ENCODE measurements at regions not wholly inside any gene's neighbourhood (a gene's known extent, or its start where the extent isn't known, plus 50 kb on each side); places are given as distances from the start of the nearest gene placed in this dataset.
"Not testable (repeated sequence)": the region's sequence is repeated elsewhere in the genome, so short reads cannot be mapped to it uniquely, and the experiment has no call there.

GRCh38 chr9:17081351-17081750 is 53.5 kb upstream of the CNTLN start:
- no peak for TF ChIP-seq CTCF (IDR thresholded peaks at IDR 0.05)
- DNase-seq, result no peak
- Mint-ChIP-seq H3K36me3 (ENCODE audit: low read depth) (no peaks in the 10 kb centered on the region), H3K27me3 (no peaks in the 10 kb centered on the region), H3K9me3 (no peaks in the 10 kb centered on the region), H3K4me3 (no peak overlapping the region), H3K4me1 (ENCODE audit: low read depth) (no peaks in the 10 kb centered on the region), H3K27ac (no peak overlapping the region)
- no peak overlapping the region for H3K4me3 ChIP-seq (ENCODE audit: low read length)
- no peaks in the 10 kb centered on the region for H3K36me3 ChIP-seq (ENCODE audit: insufficient read depth, low read length)
- H3K27me3 ChIP-seq (ENCODE audit: control insufficient read depth in 1 of 2, insufficient read depth in 2 of 2, low read length in 2 of 2), result no peaks in the 10 kb centered on the region
- no peak overlapping the region for H3K27ac ChIP-seq (ENCODE audit: low read depth in 1 of 2, low read length in 2 of 2)
- no peak for ATAC-seq (ENCODE audit: poor library complexity)
- H3K4me1 ChIP-seq (ENCODE audit: insufficient read depth, low read length), result no peaks in the 10 kb centered on the region
- CTCF ChIA-PET, result no interaction called here
- POLR2A ChIA-PET, result no interaction called here
- intact Hi-C loops (cut with DNase I, micrococcal nuclease), result no loop called here
- peaks cover 0 to 5% of the 10 kb centered on the region in 2 experiments for H3K9me3 ChIP-seq (ENCODE audit: control insufficient read depth in 1 of 2, insufficient read depth in 1 of 2, low read length in 2 of 2)

- Histone ChIP-seq H3K27me3 (ENCODE audit: control insufficient read depth in 1 of 2, insufficient read depth in 2 of 2, low read length in 2 of 2) (no peaks in the 10 kb centered on the region), H3K27ac (ENCODE audit: low read depth in 1 of 2, low read length in 2 of 2) (no peak overlapping the region), H3K36me3 (ENCODE audit: insufficient read depth, low read length) (no peaks in the 10 kb centered on the region), H3K4me1 (ENCODE audit: insufficient read depth, low read length) (no peaks in the 10 kb centered on the region), H3K9me3 (ENCODE audit: control insufficient read depth in 1 of 2, insufficient read depth in 1 of 2, low read length in 2 of 2) (peaks cover 0 to 24% of the 10 kb centered on the region in 2 experiments), H3K4me3 (ENCODE audit: low read length) (no peak overlapping the region)
- H3K27ac Mint-ChIP-seq, result no peak overlapping the region
- no peak for TF ChIP-seq CTCF (IDR thresholded peaks at IDR 0.05)
- no peak overlapping the region for H3K4me3 Mint-ChIP-seq
- no peaks in the 10 kb centered on the region for H3K4me1 Mint-ChIP-seq (ENCODE audit: low read depth)
- POLR2A ChIA-PET, result no interaction called here
- no peak for DNase-seq
- intact Hi-C loops (cut with DNase I, micrococcal nuclease), result no loop called here
- no peak for ATAC-seq (ENCODE audit: poor library complexity)
- no peaks in the 10 kb centered on the region for H3K9me3 Mint-ChIP-seq
- CTCF ChIA-PET, result no interaction called here
- no peaks in the 10 kb centered on the region for H3K36me3 Mint-ChIP-seq (ENCODE audit: low read depth)
- no peaks in the 10 kb centered on the region for H3K27me3 Mint-ChIP-seq
Measured at GRCh38 chr9:17075758-17076485, 58.9 kb upstream of the CNTLN start.

GRCh38 chr9:17075146-17075757 is 59.6 kb upstream of the CNTLN start:
- ChIA-PET CTCF (no interaction called here), POLR2A (no interaction called here)
- Histone ChIP-seq H3K4me3 (ENCODE audit: low read length) (no peak overlapping the region), H3K9me3 (ENCODE audit: control insufficient read depth in 1 of 2, insufficient read depth in 1 of 2, low read length in 2 of 2) (peaks cover 0 to 24% of the 10 kb centered on the region in 2 experiments), H3K36me3 (ENCODE audit: insufficient read depth, low read length) (no peaks in the 10 kb centered on the region), H3K27ac (ENCODE audit: low read depth in 1 of 2, low read length in 2 of 2) (no peak overlapping the region), H3K4me1 (ENCODE audit: insufficient read depth, low read length) (no peaks in the 10 kb centered on the region), H3K27me3 (ENCODE audit: control insufficient read depth in 1 of 2, insufficient read depth in 2 of 2, low read length in 2 of 2) (no peaks in the 10 kb centered on the region)
- no peak overlapping the region for H3K27ac Mint-ChIP-seq
- DNase-seq, result no peak
- H3K27me3 Mint-ChIP-seq, result no peaks in the 10 kb centered on the region
- no peaks in the 10 kb centered on the region for H3K9me3 Mint-ChIP-seq
- H3K4me3 Mint-ChIP-seq, result no peak overlapping the region
- H3K4me1 Mint-ChIP-seq (ENCODE audit: low read depth), result no peaks in the 10 kb centered on the region
- H3K36me3 Mint-ChIP-seq (ENCODE audit: low read depth), result no peaks in the 10 kb centered on the region
- TF ChIP-seq CTCF (IDR thresholded peaks at IDR 0.05), result no peak
- intact Hi-C loops (cut with DNase I, micrococcal nuclease), result no loop called here
- ATAC-seq (ENCODE audit: poor library complexity), result no peak

- intact Hi-C loops (cut with DNase I, micrococcal nuclease); H3K27me3 ChIP-seq (ENCODE audit: control insufficient read depth in 1 of 2, insufficient read depth in 2 of 2, low read length in 2 of 2); H3K27ac Mint-ChIP-seq; H3K4me3 Mint-ChIP-seq; H3K4me1 Mint-ChIP-seq (ENCODE audit: low read depth); H3K36me3 ChIP-seq (ENCODE audit: insufficient read depth, low read length); POLR2A ChIA-PET; H3K27me3 Mint-ChIP-seq; H3K4me1 ChIP-seq (ENCODE audit: insufficient read depth, low read length); CTCF ChIA-PET; H3K27ac ChIP-seq (ENCODE audit: low read depth in 1 of 2, low read length in 2 of 2); H3K9me3 Mint-ChIP-seq; H3K4me3 ChIP-seq (ENCODE audit: low read length); ATAC-seq (ENCODE audit: poor library complexity); H3K36me3 Mint-ChIP-seq (ENCODE audit: low read depth); DNase-seq: not testable (repeated sequence)
- peaks cover 0 to 21% of the 10 kb centered on the region in 2 experiments for H3K9me3 ChIP-seq (ENCODE audit: control insufficient read depth in 1 of 2, insufficient read depth in 1 of 2, low read length in 2 of 2)
Measured at GRCh38 chr9:17072563-17072962, 62.3 kb upstream of the CNTLN start.
